ENCODE measurements at regions not wholly inside any gene's neighbourhood (a gene's known extent, or its start where the extent isn't known, plus 50 kb on each side); places are given as distances from the start of the nearest gene placed in this dataset.
"Not testable (repeated sequence)": the region's sequence is repeated elsewhere in the genome, so short reads cannot be mapped to it uniquely, and the experiment has no call there.

- in situ Hi-C loops (cut with MboI); H2AFZ ChIP-seq (ENCODE audit: control insufficient read depth, low read depth, low read length); CTCF ChIA-PET; H3K27ac ChIP-seq (ENCODE audit: control insufficient read depth, insufficient read depth); H3K9ac ChIP-seq (ENCODE audit: control insufficient read depth, insufficient read depth, low read length); H3K4me1 ChIP-seq (ENCODE audit: control insufficient read depth, insufficient read depth, low read length); FAIRE-seq; H3K27me3 ChIP-seq (replicated peaks in 1 of 2; ENCODE audit: control insufficient read depth in 2 of 2, insufficient read depth in 2 of 2, low read length in 1 of 2); POLR2A ChIA-PET; DNase-seq (ENCODE audit: low read depth, low spot score); RAD21 ChIA-PET (ENCODE audit: unreplicated experiment); H3K4me2 ChIP-seq (ENCODE audit: control insufficient read depth, insufficient read depth); H3K4me3 ChIP-seq; ATAC-seq; H3K79me2 ChIP-seq (ENCODE audit: control insufficient read depth, insufficient read depth, low read length); H3K9me3 ChIP-seq (replicated peaks; ENCODE audit: control insufficient read depth, insufficient read depth, low read length); BruUV-seq (replicated peaks); H3K36me3 ChIP-seq (ENCODE audit: control insufficient read depth in 2 of 2, insufficient read depth in 2 of 2, low read length in 1 of 2); H4K20me1 ChIP-seq (ENCODE audit: control insufficient read depth, insufficient read depth); SMC1A ChIA-PET (ENCODE audit: uncharacterized antibody, unreplicated experiment); intact Hi-C loops (cut with micrococcal nuclease; ENCODE audit: unreplicated experiment): not testable (repeated sequence)
- WGBS (ENCODE audit: insufficient coverage, insufficient replicate concordance, low lambda C conversion rate, missing lambda C conversion rate), result 0% methylated on average over 2 of the region's 2 CpGs
Measured at GRCh38 chr21:9026729-9027416, 1494.5 kb upstream of the TPTE start.

GRCh38 chr21:9027417-9027800, 1494.0 kb upstream of the TPTE start:
- H3K9me3 ChIP-seq (replicated peaks; ENCODE audit: control insufficient read depth, insufficient read depth, low read length); H3K4me2 ChIP-seq (ENCODE audit: control insufficient read depth, insufficient read depth); RAD21 ChIA-PET (ENCODE audit: unreplicated experiment); BruUV-seq (replicated peaks); H3K9ac ChIP-seq (ENCODE audit: control insufficient read depth, insufficient read depth, low read length); H4K20me1 ChIP-seq (ENCODE audit: control insufficient read depth, insufficient read depth); CTCF ChIA-PET; intact Hi-C loops (cut with micrococcal nuclease; ENCODE audit: unreplicated experiment); H3K79me2 ChIP-seq (ENCODE audit: control insufficient read depth, insufficient read depth, low read length); H2AFZ ChIP-seq (ENCODE audit: control insufficient read depth, low read depth, low read length); H3K36me3 ChIP-seq (ENCODE audit: control insufficient read depth in 2 of 2, insufficient read depth in 2 of 2, low read length in 1 of 2); SMC1A ChIA-PET (ENCODE audit: uncharacterized antibody, unreplicated experiment); in situ Hi-C loops (cut with MboI); H3K27ac ChIP-seq (ENCODE audit: control insufficient read depth, insufficient read depth); H3K4me3 ChIP-seq; H3K4me1 ChIP-seq (ENCODE audit: control insufficient read depth, insufficient read depth, low read length); DNase-seq (ENCODE audit: low read depth, low spot score); FAIRE-seq; ATAC-seq; H3K27me3 ChIP-seq (replicated peaks in 1 of 2; ENCODE audit: control insufficient read depth in 2 of 2, insufficient read depth in 2 of 2, low read length in 1 of 2); POLR2A ChIA-PET: not testable (repeated sequence)
- WGBS (ENCODE audit: insufficient coverage, insufficient replicate concordance, low lambda C conversion rate, missing lambda C conversion rate), result 18% methylated on average over 2 of the region's 2 CpGs

- H3K79me2 ChIP-seq (ENCODE audit: control insufficient read depth, insufficient read depth, low read length); DNase-seq (ENCODE audit: low read depth, low spot score); H3K27ac ChIP-seq (ENCODE audit: control insufficient read depth, insufficient read depth); H3K9ac ChIP-seq (ENCODE audit: control insufficient read depth, insufficient read depth, low read length); intact Hi-C loops (cut with micrococcal nuclease; ENCODE audit: unreplicated experiment); H3K36me3 ChIP-seq (ENCODE audit: control insufficient read depth in 2 of 2, insufficient read depth in 2 of 2, low read length in 1 of 2); H3K4me1 ChIP-seq (ENCODE audit: control insufficient read depth, insufficient read depth, low read length); SMC1A ChIA-PET (ENCODE audit: uncharacterized antibody, unreplicated experiment); H4K20me1 ChIP-seq (ENCODE audit: control insufficient read depth, insufficient read depth); FAIRE-seq; in situ Hi-C loops (cut with MboI); BruUV-seq (replicated peaks); H3K4me2 ChIP-seq (ENCODE audit: control insufficient read depth, insufficient read depth); H2AFZ ChIP-seq (ENCODE audit: control insufficient read depth, low read depth, low read length); RAD21 ChIA-PET (ENCODE audit: unreplicated experiment); H3K4me3 ChIP-seq; H3K9me3 ChIP-seq (replicated peaks; ENCODE audit: control insufficient read depth, insufficient read depth, low read length); H3K27me3 ChIP-seq (replicated peaks in 1 of 2; ENCODE audit: control insufficient read depth in 2 of 2, insufficient read depth in 2 of 2, low read length in 1 of 2); CTCF ChIA-PET; POLR2A ChIA-PET; ATAC-seq: not testable (repeated sequence)
- 36% methylated on average over 8 of the region's 8 CpGs for WGBS (ENCODE audit: insufficient coverage, insufficient replicate concordance, low lambda C conversion rate, missing lambda C conversion rate)
Measured at GRCh38 chr21:9028624-9029431, 1492.6 kb upstream of the TPTE start.

DNA sequence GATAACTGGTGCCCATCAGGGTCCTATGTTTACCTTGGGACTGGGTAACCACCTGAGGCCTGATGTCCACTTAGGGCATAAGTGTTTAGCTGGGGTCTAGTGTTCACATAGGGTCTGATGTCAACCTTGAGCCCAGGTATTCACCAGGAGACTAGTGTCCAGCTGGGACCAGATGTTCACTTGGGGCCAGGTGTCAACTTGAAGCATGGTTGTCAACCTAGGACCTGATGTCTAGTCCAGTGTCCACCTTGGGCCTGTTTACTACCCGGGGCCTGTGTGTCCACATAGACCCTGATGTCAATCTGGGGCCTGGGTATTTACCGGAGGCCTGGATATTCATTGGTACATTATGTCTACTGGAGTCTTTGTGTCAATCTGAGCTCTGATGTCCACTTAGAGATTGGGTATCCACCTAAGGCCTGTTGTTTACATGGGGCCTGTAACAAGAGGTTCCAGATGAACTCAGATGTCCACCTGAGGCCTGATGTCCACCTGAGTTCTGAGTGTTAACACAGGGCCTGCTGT, 1491.2 kb upstream of the TPTE start:
- ATAC-seq; H3K4me3 ChIP-seq; H3K4me2 ChIP-seq (ENCODE audit: control insufficient read depth, insufficient read depth); H4K20me1 ChIP-seq (ENCODE audit: control insufficient read depth, insufficient read depth); H3K36me3 ChIP-seq (ENCODE audit: control insufficient read depth in 2 of 2, insufficient read depth in 2 of 2, low read length in 1 of 2); H3K79me2 ChIP-seq (ENCODE audit: control insufficient read depth, insufficient read depth, low read length); H3K9ac ChIP-seq (ENCODE audit: control insufficient read depth, insufficient read depth, low read length); POLR2A ChIA-PET; SMC1A ChIA-PET (ENCODE audit: uncharacterized antibody, unreplicated experiment); H3K9me3 ChIP-seq (replicated peaks; ENCODE audit: control insufficient read depth, insufficient read depth, low read length); RAD21 ChIA-PET (ENCODE audit: unreplicated experiment); H3K27me3 ChIP-seq (replicated peaks in 1 of 2; ENCODE audit: control insufficient read depth in 2 of 2, insufficient read depth in 2 of 2, low read length in 1 of 2); FAIRE-seq; intact Hi-C loops (cut with micrococcal nuclease; ENCODE audit: unreplicated experiment); DNase-seq (ENCODE audit: low read depth, low spot score); H3K27ac ChIP-seq (ENCODE audit: control insufficient read depth, insufficient read depth); BruUV-seq (replicated peaks); H3K4me1 ChIP-seq (ENCODE audit: control insufficient read depth, insufficient read depth, low read length); in situ Hi-C loops (cut with MboI); H2AFZ ChIP-seq (ENCODE audit: control insufficient read depth, low read depth, low read length); CTCF ChIA-PET: not testable (repeated sequence)
- WGBS (ENCODE audit: insufficient coverage, insufficient replicate concordance, low lambda C conversion rate, missing lambda C conversion rate), result 44% methylated on average over 2 of the region's 2 CpGs
